KOPT-K1 (cell line): ENCODE measurements at regions not wholly inside any gene's neighbourhood (a gene's known extent, or its start where the extent isn't known, plus 50 kb on each side); places are given as distances from the start of the nearest gene placed in this dataset.
A peak's percentile ranks its signal among the peaks of the same experiment; 100 is the strongest.
"Not testable (repeated sequence)": the region's sequence is repeated elsewhere in the genome, so short reads cannot be mapped to it uniquely, and the experiment has no call there.

Source experiments
- H3K27ac ChIP-seq: fragments of 200-600 bp; sonication (generic); 2 replicates; pipeline ENCODE4 v1.5.1; 2016; ENCODE audit warnings: antibody characterized with exemption, mild to moderate bottlenecking, low read depth, low read length; ENCODE audit not compliant: poor library complexity, severe bottlenecking
- H3K36me3 ChIP-seq: fragments of 200-600 bp; sonication (generic); 2 replicates; pipeline ENCODE4 v1.5.1; 2017; ENCODE audit warnings: antibody characterized with exemption, mild to moderate bottlenecking, low read length, moderate library complexity; ENCODE audit not compliant: insufficient read depth
- H3K9me3 ChIP-seq: fragments of 200-600 bp; sonication (generic); 2 replicates; pipeline ENCODE4 v1.5.1; 2017; ENCODE audit warnings: antibody characterized with exemption, low read length, mild to moderate bottlenecking; ENCODE audit not compliant: insufficient read depth, poor library complexity, severe bottlenecking

GRCh38 chr6:81256223-81256622, 496.3 kb downstream of the TENT5A start:
- H3K27ac ChIP-seq, H3K9me3 ChIP-seq, H3K36me3 ChIP-seq: not testable (repeated sequence)

GRCh38 chr6:81253821-81254220, 498.7 kb downstream of the TENT5A start:
- H3K27ac ChIP-seq, result no peak overlapping the region
- no peaks in the 10 kb centered on the region for H3K36me3 ChIP-seq
- H3K9me3 ChIP-seq, result no peaks in the 10 kb centered on the region

DNA sequence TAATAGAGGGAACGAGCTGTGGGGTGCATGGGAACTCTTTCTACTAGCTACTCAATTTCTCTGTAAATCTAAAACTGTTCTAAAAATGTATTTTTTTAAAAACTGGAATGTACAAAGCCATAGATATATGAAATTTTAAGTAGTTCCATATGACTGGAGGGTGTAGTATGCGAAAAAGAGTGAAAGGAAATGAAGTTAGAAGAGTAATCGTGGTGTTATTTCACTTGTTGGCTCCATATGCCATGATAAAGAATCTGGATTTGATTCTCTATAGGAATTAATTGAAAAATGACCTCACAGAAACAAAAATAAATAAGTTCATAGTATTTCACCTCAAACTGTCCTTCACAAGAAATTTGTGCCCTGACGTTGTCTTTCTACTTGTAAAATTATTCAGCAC, 500.2 kb downstream of the TENT5A start:
- no peaks in the 10 kb centered on the region for H3K9me3 ChIP-seq
- no peak overlapping the region for H3K27ac ChIP-seq
- no peaks in the 10 kb centered on the region for H3K36me3 ChIP-seq

GRCh38 chr6:81246200-81246599, 506.3 kb downstream of the TENT5A start:
- H3K9me3 ChIP-seq, result no peaks in the 10 kb centered on the region

DNA sequence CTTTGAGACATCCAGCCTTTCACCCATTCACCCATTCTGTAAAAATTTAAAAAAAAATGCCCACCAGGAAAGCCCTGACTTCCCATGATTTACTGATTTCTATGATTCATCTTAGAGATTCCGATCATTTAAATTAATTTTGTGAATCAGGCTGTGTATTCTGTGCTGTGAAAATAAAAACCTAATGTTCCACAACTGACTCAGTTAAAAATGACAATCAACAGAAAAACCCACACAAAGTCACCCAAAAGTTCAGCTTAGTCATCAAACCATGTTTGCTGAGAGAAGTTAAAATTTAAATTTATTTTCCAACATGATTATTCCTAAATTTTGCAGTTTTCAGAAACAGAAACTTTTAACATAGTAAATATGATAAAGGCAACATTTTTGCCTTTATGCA, 509.9 kb downstream of the TENT5A start:
- Histone ChIP-seq H3K27ac (no peak overlapping the region), H3K36me3 (no peaks in the 10 kb centered on the region), H3K9me3 (no peaks in the 10 kb centered on the region)

More at GRCh38 chr6:81246200-81246599, 506.3 kb downstream of the TENT5A start:
- no peaks in the 10 kb centered on the region for H3K36me3 ChIP-seq
- H3K27ac ChIP-seq, result no peak overlapping the region

GRCh38 chr6:81241126-81242041, 511.1 kb downstream of the TENT5A start:
- Histone ChIP-seq H3K9me3 (peaks cover 1% of the 10 kb centered on the region), H3K36me3 (no peaks in the 10 kb centered on the region), H3K27ac (no peak overlapping the region)

GRCh38 chr6:81238390-81238789, 514.1 kb downstream of the TENT5A start:
- Histone ChIP-seq H3K36me3 (no peaks in the 10 kb centered on the region), H3K27ac (no peak overlapping the region), H3K9me3 (peaks cover 10% of the 10 kb centered on the region)

- Histone ChIP-seq H3K9me3 (peaks cover 10% of the 10 kb centered on the region), H3K36me3 (no peaks in the 10 kb centered on the region), H3K27ac (no peak overlapping the region)
These were observed 515.3 kb downstream of the TENT5A start for GRCh38 chr6:81237226-81237625.

- Histone ChIP-seq H3K36me3 (no peaks in the 10 kb centered on the region), H3K9me3 (peaks cover 10% of the 10 kb centered on the region), H3K27ac (peak overlapping the region; percentile 50)
These were observed 517.0 kb downstream of the TENT5A start for GRCh38 chr6:81235512-81235911.

- H3K27ac ChIP-seq, result no peak overlapping the region
- H3K36me3 ChIP-seq, result no peaks in the 10 kb centered on the region
- peaks cover 10% of the 10 kb centered on the region for H3K9me3 ChIP-seq
These were observed 518.5 kb downstream of the TENT5A start for GRCh38 chr6:81233990-81234389.

DNA sequence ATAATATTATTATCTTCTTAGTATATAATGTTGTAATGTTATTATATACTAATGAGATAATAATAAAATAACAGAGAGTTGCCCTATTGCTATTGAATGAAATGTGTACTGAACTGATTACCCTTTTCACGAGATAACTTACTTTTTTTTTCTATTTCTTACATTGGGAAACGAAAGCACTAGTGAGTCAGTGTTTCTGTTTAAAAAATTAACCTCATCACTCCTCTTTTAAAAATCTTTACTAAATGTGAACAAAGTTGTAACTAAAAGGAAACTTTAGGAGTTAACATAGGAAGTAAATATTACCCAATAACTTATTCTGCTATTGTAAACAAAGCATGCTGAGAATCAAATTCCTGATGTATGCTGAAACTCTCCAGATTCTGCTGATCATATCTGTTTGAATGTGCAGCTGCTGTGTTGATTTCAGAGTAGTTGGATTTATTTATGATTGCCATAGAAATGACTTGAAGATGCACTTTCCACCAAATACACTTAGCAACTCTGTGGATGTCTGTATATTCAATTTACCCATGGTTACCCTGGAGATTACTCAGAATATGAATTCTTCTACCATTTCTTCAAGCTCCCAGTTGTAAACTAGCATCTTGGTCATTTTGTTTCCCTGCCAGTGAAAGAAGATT, 523.4 kb downstream of the TENT5A start:
- Histone ChIP-seq H3K27ac (no peak overlapping the region), H3K36me3 (no peaks in the 10 kb centered on the region), H3K9me3 (no peaks in the 10 kb centered on the region)

GRCh38 chr6:81226957-81227356, 525.5 kb downstream of the TENT5A start:
- no peak overlapping the region for H3K27ac ChIP-seq
- H3K36me3 ChIP-seq, result no peaks in the 10 kb centered on the region
- H3K9me3 ChIP-seq, result no peaks in the 10 kb centered on the region

GRCh38 chr6:81216668-81217067, 535.8 kb downstream of the TENT5A start:
- Histone ChIP-seq H3K9me3 (no peaks in the 10 kb centered on the region), H3K27ac (no peak overlapping the region), H3K36me3 (no peaks in the 10 kb centered on the region)

GRCh38 chr6:81215092-81215432, 537.4 kb downstream of the TENT5A start:
- H3K36me3 ChIP-seq, result no peaks in the 10 kb centered on the region

GRCh38 chr6:81214414-81215091, 537.9 kb downstream of the TENT5A start:
- Histone ChIP-seq H3K9me3 (no peaks in the 10 kb centered on the region), H3K36me3 (no peaks in the 10 kb centered on the region), H3K27ac (no peak overlapping the region)

More at GRCh38 chr6:81215092-81215432, 537.4 kb downstream of the TENT5A start:
- Histone ChIP-seq H3K27ac (no peak overlapping the region), H3K9me3 (no peaks in the 10 kb centered on the region)
